Neural progenitor cell (in vitro differentiated cells): ENCODE measurements at regions not wholly inside any gene's neighbourhood (a gene's known extent, or its start where the extent isn't known, plus 50 kb on each side); places are given as distances from the start of the nearest gene placed in this dataset.

ENCODE experiments used
- DNase-seq: peaks from one replicate; pipeline ENCODE4 v3.0.0-alpha.2; 2016; ENCODE audit warnings: low spot score
- H2AFZ ChIP-seq: fragments of 200-600 bp; sonication (generic); replicated peaks from 2 replicates; pipeline ENCODE4 v1.6.1; 2016; ENCODE audit warnings: antibody characterized with exemption
- H3F3A ChIP-seq: fragments of 200-600 bp; sonication (generic); 2 replicates; pipeline ENCODE4 v1.6.1; 2016; ENCODE audit warnings: antibody characterized with exemption, low read depth
- H3K27ac ChIP-seq: fragments of 200-600 bp; sonication (generic); 2 replicates; pipeline ENCODE4 v1.5.1; 2016; ENCODE audit warnings: mild to moderate bottlenecking
- H3K27me3 ChIP-seq: fragments of 200-600 bp; sonication (generic); 2 replicates; pipeline ENCODE4 v1.6.1; 2016; ENCODE audit warnings: mild to moderate bottlenecking, moderate library complexity
- H3K36me3 ChIP-seq: fragments of 200-600 bp; sonication (generic); 2 replicates; pipeline ENCODE4 v1.5.1; 2016
- H3K4me1 ChIP-seq: fragments of 200-600 bp; sonication (generic); 2 replicates; pipeline ENCODE4 v1.6.1; 2016; ENCODE audit warnings: mixed run types
- H3K4me2 ChIP-seq: fragments of 200-600 bp; sonication (generic); 2 replicates; pipeline ENCODE4 v1.6.1; 2016
- H3K4me3 ChIP-seq: fragments of 200-600 bp; sonication (generic); 2 replicates; pipeline ENCODE4 v1.5.1; 2016
- H3K79me2 ChIP-seq: fragments of 200-600 bp; sonication (generic); 2 replicates; pipeline ENCODE4 v1.6.1; 2016; ENCODE audit warnings: low read depth
- H3K9ac ChIP-seq: fragments of 200-600 bp; sonication (generic); 2 replicates; pipeline ENCODE4 v1.6.1; 2016
- H3K9me3 ChIP-seq: fragments of 200-600 bp; sonication (generic); 2 replicates; pipeline ENCODE4 v1.5.1; 2016; ENCODE audit warnings: low read depth
- H4K20me1 ChIP-seq: fragments of 200-600 bp; sonication (generic); 2 replicates; pipeline ENCODE4 v1.6.1; 2016; ENCODE audit warnings: low read depth
- H3K27ac Mint-ChIP-seq: 3 replicates; pipeline ENCODE4 v1.8.0; 2021; ENCODE audit warnings: mixed read lengths
- H3K27me3 Mint-ChIP-seq: 2 replicates; pipeline ENCODE4 v1.8.0; 2022; ENCODE audit warnings: low read depth, mild to moderate bottlenecking, inconsistent platforms, moderate library complexity, mixed read lengths; ENCODE audit not compliant: insufficient read depth
- H3K36me3 Mint-ChIP-seq: 3 replicates; pipeline ENCODE4 v1.8.0; 2021; ENCODE audit warnings: mixed read lengths
- H3K4me1 Mint-ChIP-seq: 3 replicates; pipeline ENCODE4 v1.8.0; 2021; ENCODE audit warnings: mixed read lengths
- H3K4me3 Mint-ChIP-seq: 3 replicates; pipeline ENCODE4 v1.8.0; 2021; ENCODE audit warnings: mild to moderate bottlenecking, moderate library complexity, mixed read lengths
- H3K9me3 Mint-ChIP-seq: 3 replicates; pipeline ENCODE4 v1.8.0; 2020; ENCODE audit warnings: mixed read lengths
- CTCF ChIP-seq: fragments of 200-600 bp; sonication (generic); IDR thresholded peaks from 2 replicates; pipeline ENCODE4 v1.5.1; 2017; ENCODE audit warnings: antibody characterized with exemption, mild to moderate bottlenecking
- EZH2 ChIP-seq: fragments of 200-600 bp; sonication (generic); IDR thresholded peaks from 2 replicates; pipeline ENCODE4 v1.6.1; 2017; ENCODE audit warnings: antibody characterized with exemption, mild to moderate bottlenecking, moderate library complexity
- EZH2phosphoT487 ChIP-seq: fragments of 200-600 bp; sonication (generic); IDR thresholded peaks from 2 replicates; pipeline ENCODE4 v1.6.1; 2017; ENCODE audit warnings: antibody characterized with exemption

- no peak overlapping the region for H2AFZ ChIP-seq
- H3K4me3 Mint-ChIP-seq = no peak overlapping the region
- H3K9me3 ChIP-seq = peaks cover 7% of the 10 kb centered on the region
- H3K4me1 ChIP-seq = no peaks in the 10 kb centered on the region
- TF ChIP-seq EZH2phosphoT487 (no peak), EZH2 (no peak)
- no peaks in the 10 kb centered on the region for H3F3A ChIP-seq
- H3K36me3 Mint-ChIP-seq = no peaks in the 10 kb centered on the region
- H3K9ac ChIP-seq = no peak overlapping the region
- H3K36me3 ChIP-seq = no peaks in the 10 kb centered on the region
- H3K4me1 Mint-ChIP-seq = no peaks in the 10 kb centered on the region
- no peak overlapping the region for H3K27ac Mint-ChIP-seq
- no peaks in the 10 kb centered on the region for H3K27me3 ChIP-seq
- H3K79me2 ChIP-seq = no peaks in the 10 kb centered on the region
- no peaks in the 10 kb centered on the region for H4K20me1 ChIP-seq
- no peak for DNase-seq
- H3K27ac ChIP-seq = no peak overlapping the region
- no peak overlapping the region for H3K4me2 ChIP-seq
- H3K9me3 Mint-ChIP-seq = peaks cover 8% of the 10 kb centered on the region
- peaks cover 10% of the 10 kb centered on the region for H3K27me3 Mint-ChIP-seq
- H3K4me3 ChIP-seq = no peak overlapping the region
These were observed 151.6 kb upstream of the CSNK1A1L start for GRCh38 chr13:37257051-37257450.

- Mint-ChIP-seq H3K4me3 (no peak overlapping the region), H3K27me3 (no peaks in the 10 kb centered on the region), H3K27ac (no peak overlapping the region), H3K36me3 (no peaks in the 10 kb centered on the region), H3K4me1 (no peaks in the 10 kb centered on the region), H3K9me3 (peaks cover 3% of the 10 kb centered on the region)
- no peak overlapping the region for H3K4me3 ChIP-seq
- H3K79me2 ChIP-seq = no peaks in the 10 kb centered on the region
- DNase-seq = no peak
- no peak overlapping the region for H3K9ac ChIP-seq
- no peak overlapping the region for H3K4me2 ChIP-seq
- H2AFZ ChIP-seq = no peak overlapping the region
- no peaks in the 10 kb centered on the region for H4K20me1 ChIP-seq
- H3K36me3 ChIP-seq = no peaks in the 10 kb centered on the region
- no peaks in the 10 kb centered on the region for H3K9me3 ChIP-seq
- H3K27ac ChIP-seq = no peak overlapping the region
- H3F3A ChIP-seq = no peaks in the 10 kb centered on the region
- H3K4me1 ChIP-seq = no peaks in the 10 kb centered on the region
- TF ChIP-seq EZH2 = no peak
- TF ChIP-seq CTCF = no peak
- TF ChIP-seq EZH2phosphoT487 = no peak
- H3K27me3 ChIP-seq = no peaks in the 10 kb centered on the region
These were observed 136.3 kb upstream of the CSNK1A1L start for GRCh38 chr13:37241786-37242185.

GRCh38 chr13:37230346-37230745 is 124.9 kb upstream of the CSNK1A1L start:
- Histone ChIP-seq H3K9me3 (no peaks in the 10 kb centered on the region), H2AFZ (no peak overlapping the region), H3K79me2 (no peaks in the 10 kb centered on the region)

More at GRCh38 chr13:37230346-37230745, 124.9 kb upstream of the CSNK1A1L start:
- Mint-ChIP-seq H3K4me3 (no peak overlapping the region), H3K27me3 (no peaks in the 10 kb centered on the region), H3K36me3 (no peaks in the 10 kb centered on the region), H3K9me3 (no peaks in the 10 kb centered on the region), H3K27ac (no peak overlapping the region), H3K4me1 (no peaks in the 10 kb centered on the region)
- no peak overlapping the region for H3K4me2 ChIP-seq
- H3K27ac ChIP-seq = no peak overlapping the region
- H3K36me3 ChIP-seq = no peaks in the 10 kb centered on the region
- H3K4me1 ChIP-seq = no peaks in the 10 kb centered on the region
- H3F3A ChIP-seq = no peaks in the 10 kb centered on the region
- H3K4me3 ChIP-seq = no peak overlapping the region
- TF ChIP-seq EZH2 (no peak), EZH2phosphoT487 (no peak), CTCF (no peak)
- H4K20me1 ChIP-seq = no peaks in the 10 kb centered on the region
- H3K9ac ChIP-seq = no peak overlapping the region
- no peaks in the 10 kb centered on the region for H3K27me3 ChIP-seq
- no peak for DNase-seq
